ENCODE measurements at regions not wholly inside any gene's neighbourhood (a gene's known extent, or its start where the extent isn't known, plus 50 kb on each side); places are given as distances from the start of the nearest gene placed in this dataset.
"Not testable (repeated sequence)": the region's sequence is repeated elsewhere in the genome, so short reads cannot be mapped to it uniquely, and the experiment has no call there.

- POLR2A ChIA-PET: no interaction called here
- H3K27ac Mint-ChIP-seq: no peak overlapping the region
- ATAC-seq: no peak
Observed at GRCh38 chr16:85281181-85281580, 168.9 kb upstream of the CIBAR2 start.

GRCh38 chr16:85282842-85283241 lies 170.6 kb upstream of the CIBAR2 start:
- Mint-ChIP-seq H3K4me1 (no peaks in the 10 kb centered on the region), H3K4me3 (no peak overlapping the region)
- ATAC-seq: no peak

More at GRCh38 chr16:85281181-85281580, 168.9 kb upstream of the CIBAR2 start:
- no peaks in the 10 kb centered on the region for H3K36me3 Mint-ChIP-seq
- H3K4me1 Mint-ChIP-seq: no peaks in the 10 kb centered on the region
- H3K27me3 Mint-ChIP-seq: no peaks in the 10 kb centered on the region
- no peak for DNase-seq
- no peak overlapping the region for H3K4me3 Mint-ChIP-seq
- H3K9me3 Mint-ChIP-seq: no peaks in the 10 kb centered on the region

GRCh38 chr16:85283305-85284050 lies 171.2 kb upstream of the CIBAR2 start:
- Mint-ChIP-seq H3K9me3 (no peaks in the 10 kb centered on the region), H3K27me3 (no peaks in the 10 kb centered on the region), H3K4me3 (no peak overlapping the region), H3K36me3 (no peaks in the 10 kb centered on the region), H3K4me1 (no peaks in the 10 kb centered on the region), H3K27ac (no peak overlapping the region)
- DNase-seq (no peak), ATAC-seq (no peak)
- POLR2A ChIA-PET: interaction anchor here (0.6 kb wide), 1 partner anchor 9 kb away, joined by 5 read pairs; no protein-coding TSS in a partner anchor

More at GRCh38 chr16:85282842-85283241, 170.6 kb upstream of the CIBAR2 start:
- H3K27ac Mint-ChIP-seq: no peak overlapping the region
- POLR2A ChIA-PET: no interaction called here
- H3K27me3 Mint-ChIP-seq: no peaks in the 10 kb centered on the region
- H3K36me3 Mint-ChIP-seq: no peaks in the 10 kb centered on the region
- H3K9me3 Mint-ChIP-seq: no peaks in the 10 kb centered on the region
- DNase-seq: no peak

GRCh38 chr16:85284141-85284817 lies 172.0 kb upstream of the CIBAR2 start:
- Mint-ChIP-seq H3K27ac (peak overlapping the region in 1 of 10 donors; percentile 53), H3K27me3 (no peaks in the 10 kb centered on the region), H3K9me3 (no peaks in the 10 kb centered on the region), H3K4me3 (no peak overlapping the region), H3K36me3 (no peaks in the 10 kb centered on the region), H3K4me1 (no peaks in the 10 kb centered on the region)
- no peak for ATAC-seq
- no peak for DNase-seq
- POLR2A ChIA-PET: no interaction called here

- no peak for ATAC-seq
- POLR2A ChIA-PET: no interaction called here
- H3K4me1 Mint-ChIP-seq: no peaks in the 10 kb centered on the region
- no peaks in the 10 kb centered on the region for H3K36me3 Mint-ChIP-seq
- H3K27me3 Mint-ChIP-seq: no peaks in the 10 kb centered on the region
- H3K4me3 Mint-ChIP-seq: no peak overlapping the region
- no peaks in the 10 kb centered on the region for H3K9me3 Mint-ChIP-seq
- no peak for DNase-seq
- H3K27ac Mint-ChIP-seq: peak overlapping the region in 1 of 10 donors; percentile 31
Observed at GRCh38 chr16:85285681-85286065, 173.4 kb upstream of the CIBAR2 start.

- H3K4me3 Mint-ChIP-seq: no peak overlapping the region
- no peaks in the 10 kb centered on the region for H3K9me3 Mint-ChIP-seq
- no peaks in the 10 kb centered on the region for H3K27me3 Mint-ChIP-seq
- H3K36me3 Mint-ChIP-seq: no peaks in the 10 kb centered on the region
- POLR2A ChIA-PET: no interaction called here
- ATAC-seq: no peak
- no peak overlapping the region for H3K27ac Mint-ChIP-seq
- H3K4me1 Mint-ChIP-seq: no peaks in the 10 kb centered on the region
- no peak for DNase-seq
Observed at GRCh38 chr16:85286066-85286831, 174.0 kb upstream of the CIBAR2 start.

GRCh38 chr16:85286951-85287814 lies 174.9 kb upstream of the CIBAR2 start:
- POLR2A ChIA-PET: no interaction called here
- H3K27ac Mint-ChIP-seq: no peak overlapping the region
- DNase-seq: no peak
- H3K4me3 Mint-ChIP-seq: no peak overlapping the region
- no peaks in the 10 kb centered on the region for H3K27me3 Mint-ChIP-seq
- no peak for ATAC-seq
- H3K36me3 Mint-ChIP-seq: no peaks in the 10 kb centered on the region
- no peaks in the 10 kb centered on the region for H3K4me1 Mint-ChIP-seq
- H3K9me3 Mint-ChIP-seq: no peaks in the 10 kb centered on the region

- POLR2A ChIA-PET, H3K36me3 Mint-ChIP-seq, ATAC-seq, H3K4me3 Mint-ChIP-seq, H3K27me3 Mint-ChIP-seq, DNase-seq, H3K4me1 Mint-ChIP-seq, H3K9me3 Mint-ChIP-seq: not testable (repeated sequence)
- peak overlapping the region in 1 of 10 donors; percentile 28 for H3K27ac Mint-ChIP-seq
Observed at GRCh38 chr16:85287815-85288109, 175.5 kb upstream of the CIBAR2 start.

GRCh38 chr16:85288341-85288868 lies 176.1 kb upstream of the CIBAR2 start:
- DNase-seq: no peak
- no peak overlapping the region for H3K4me3 Mint-ChIP-seq
- POLR2A ChIA-PET: no interaction called here
- H3K36me3 Mint-ChIP-seq: no peaks in the 10 kb centered on the region
- no peak for ATAC-seq
- H3K4me1 Mint-ChIP-seq: no peaks in the 10 kb centered on the region
- H3K27ac Mint-ChIP-seq: peak overlapping the region in 2 of 10 donors; percentile 28 to 71
- no peaks in the 10 kb centered on the region for H3K27me3 Mint-ChIP-seq
- no peaks in the 10 kb centered on the region for H3K9me3 Mint-ChIP-seq

GRCh38 chr16:85288869-85289660 lies 176.8 kb upstream of the CIBAR2 start:
- peak overlapping the region in 1 of 10 donors; percentile 28 for H3K27ac Mint-ChIP-seq
- no peak overlapping the region for H3K4me3 Mint-ChIP-seq
- no peaks in the 10 kb centered on the region for H3K9me3 Mint-ChIP-seq
- no peaks in the 10 kb centered on the region for H3K36me3 Mint-ChIP-seq
- DNase-seq (no peak), ATAC-seq (no peak)
- H3K27me3 Mint-ChIP-seq: no peaks in the 10 kb centered on the region
- no peaks in the 10 kb centered on the region for H3K4me1 Mint-ChIP-seq
- POLR2A ChIA-PET: no interaction called here

- no peak overlapping the region for H3K27ac Mint-ChIP-seq
- no peaks in the 10 kb centered on the region for H3K27me3 Mint-ChIP-seq
- H3K4me3 Mint-ChIP-seq: peak overlapping the region in 1 of 10 donors; percentile 34
- no peaks in the 10 kb centered on the region for H3K9me3 Mint-ChIP-seq
- H3K4me1 Mint-ChIP-seq: no peaks in the 10 kb centered on the region
- POLR2A ChIA-PET: no interaction called here
- no peak for ATAC-seq
- H3K36me3 Mint-ChIP-seq: no peaks in the 10 kb centered on the region
- DNase-seq: no peak
Observed at GRCh38 chr16:85289760-85290625, 177.7 kb upstream of the CIBAR2 start.
